H54 (cell line): ENCODE measurements at regions not wholly inside any gene's neighbourhood (a gene's known extent, or its start where the extent isn't known, plus 50 kb on each side); places are given as distances from the start of the nearest gene placed in this dataset.
A peak's percentile ranks its signal among the peaks of the same experiment; 100 is the strongest.

Source experiments
- DNase-seq: peaks from one replicate; pipeline ENCODE4 v3.0.0; 2011; ENCODE audit warnings: low spot score, mixed read lengths; ENCODE audit not compliant: insufficient read length
- FAIRE-seq: peaks from 3 replicates; lab custom pipeline; 2011; peaks lifted over from hg19 to GRCh38; lab: Jason Lieb, UNC
- POLR2A ChIP-seq: IDR thresholded peaks from 2 replicates; pipeline ENCODE4 v1.6.1; 2011; ENCODE audit warnings: low read depth, mild to moderate bottlenecking, low read length

- no peak for TF ChIP-seq POLR2A
- DNase-seq (no peak), FAIRE-seq (peak; percentile 38)
These were observed 535.1 kb downstream of the BCKDHB start for GRCh38 chr6:80641591-80641990.

- no peak for TF ChIP-seq POLR2A
- FAIRE-seq, result no peak
- no peak for DNase-seq
These were observed 533.7 kb downstream of the BCKDHB start for GRCh38 chr6:80640176-80640575.

GRCh38 chr6:80639181-80639629 is 532.7 kb downstream of the BCKDHB start:
- TF ChIP-seq POLR2A, result no peak
- FAIRE-seq (no peak), DNase-seq (no peak)

GRCh38 chr6:80638213-80639055 is 532.0 kb downstream of the BCKDHB start:
- peak; percentile 27 for DNase-seq
- peak; percentile 100 for FAIRE-seq
- 0 out of 2 replicates have a peak, but pooled peaks have one; percentile 23 for TF ChIP-seq POLR2A

GRCh38 chr6:80637312-80637711 is 530.8 kb downstream of the BCKDHB start:
- no peak for TF ChIP-seq POLR2A
- DNase-seq (no peak), FAIRE-seq (no peak)

- no peak for TF ChIP-seq POLR2A
- DNase-seq, result no peak
- no peak for FAIRE-seq
These were observed 530.2 kb downstream of the BCKDHB start for GRCh38 chr6:80636689-80637088.

- TF ChIP-seq POLR2A, result no peak
- FAIRE-seq (no peak), DNase-seq (no peak)
These were observed 526.9 kb downstream of the BCKDHB start for GRCh38 chr6:80633412-80633811.

- DNase-seq (no peak), FAIRE-seq (no peak)
- TF ChIP-seq POLR2A, result no peak
These were observed 518.9 kb downstream of the BCKDHB start for GRCh38 chr6:80625405-80625804.

GRCh38 chr6:80623066-80623815 is 516.8 kb downstream of the BCKDHB start:
- no peak for TF ChIP-seq POLR2A
- no peak for DNase-seq
- no peak for FAIRE-seq

GRCh38 chr6:80622641-80623040 is 516.2 kb downstream of the BCKDHB start:
- no peak for TF ChIP-seq POLR2A
- FAIRE-seq (peak; percentile 84), DNase-seq (no peak)

GRCh38 chr6:80618953-80619352 is 512.5 kb downstream of the BCKDHB start:
- FAIRE-seq (no peak), DNase-seq (no peak)
- no peak for TF ChIP-seq POLR2A

- DNase-seq, result no peak
- no peak for TF ChIP-seq POLR2A
- peak; percentile 80 for FAIRE-seq
These were observed 504.4 kb downstream of the BCKDHB start for GRCh38 chr6:80610846-80611245.

GRCh38 chr6:80608881-80609280 is 502.4 kb downstream of the BCKDHB start:
- no peak for DNase-seq
- TF ChIP-seq POLR2A, result no peak
- peak; percentile 60 for FAIRE-seq

- peak; percentile 98 for FAIRE-seq
- no peak for DNase-seq
- no peak for TF ChIP-seq POLR2A
These were observed 501.4 kb downstream of the BCKDHB start for GRCh38 chr6:80607811-80608391.
